B cell (primary cell): ENCODE measurements at regions not wholly inside any gene's neighbourhood (a gene's known extent, or its start where the extent isn't known, plus 50 kb on each side); places are given as distances from the start of the nearest gene placed in this dataset.

Experiments used
- ATAC-seq: fragments of 200-7000 bp; cut with Tn5 transposase; one replicate; pipeline ENCODE4 v1.10.0; 2021; ENCODE audit warnings: low read depth, mild to moderate bottlenecking, moderate number of reproducible peaks, moderate library complexity
- CTCF ChIA-PET: fragments of 350-600 bp; sonication (Branson Sonifier 250); formaldehyde crosslinking; loops from one replicate; lab custom pipeline; 2021; ENCODE audit warnings: antibody characterized with exemption, inconsistent platforms; lab: Charles Lee
- POLR2A ChIA-PET: fragments of 350-600 bp; sonication (Branson Sonifier 250); formaldehyde crosslinking; loops from one replicate; lab custom pipeline; 2021; ENCODE audit warnings: antibody characterized with exemption; lab: Charles Lee
- DNase-seq: peaks from one replicate; pipeline ENCODE4 v3.0.0; 2013
- H2AFZ ChIP-seq: 2 replicates; pipeline ENCODE4 v1.6.1; 2012; ENCODE audit warnings: mild to moderate bottlenecking, low read depth, low read length; ENCODE audit not compliant: insufficient read depth, poor library complexity, severe bottlenecking
- H3K27ac ChIP-seq, 2 donors: 1 replicate in 1 of 2; 2 replicates in 1 of 2; pipeline ENCODE4 v1.5.1; 2012 to 2013; ENCODE audit warnings: low read length in 2 of 2, mild to moderate bottlenecking in 2 of 2, moderate library complexity in 1 of 2
- H3K27me3 ChIP-seq, 4 experiments: fragments of 200-600 bp in 1 of 4; sonication (generic) in 1 of 4; replicated peaks in 1 of 4; 1 replicate in 2 of 4; 2 replicates in 2 of 4; pipeline versions ENCODE4 v1.6.1 to v1.7.0; 2013 to 2016; ENCODE audit warnings: low read length in 3 of 4, mild to moderate bottlenecking in 2 of 4, mixed read lengths in 1 of 4, moderate library complexity in 1 of 4; ENCODE audit not compliant: insufficient read depth in 4 of 4, control insufficient read depth in 3 of 4; ENCODE audit errors: control extremely low read depth in 1 of 4
- H3K36me3 ChIP-seq, 2 experiments: replicated peaks in 1 of 2; 1 replicate in 1 of 2; 2 replicates in 1 of 2; pipeline versions ENCODE4 v1.6.1 to v1.7.1; 2013; ENCODE audit warnings: low read length in 1 of 2; ENCODE audit not compliant: insufficient read depth in 2 of 2, control insufficient read depth in 1 of 2; ENCODE audit errors: control extremely low read depth in 1 of 2, extremely low read depth in 1 of 2
- H3K4me1 ChIP-seq, 2 donors: fragments of 200-600 bp in 1 of 2; sonication (generic) in 1 of 2; 1 replicate in 1 of 2; 2 replicates in 1 of 2; pipeline versions ENCODE4 v1.5.1 to v1.6.1; 2013 to 2017; ENCODE audit warnings: low read length in 2 of 2; ENCODE audit not compliant: control insufficient read depth in 2 of 2, insufficient read depth in 2 of 2
- H3K4me2 ChIP-seq: replicated peaks from 2 replicates; pipeline ENCODE3; 2012; ENCODE audit warnings: mild to moderate bottlenecking, low read depth, low read length; ENCODE audit not compliant: poor library complexity, severe bottlenecking
- H3K4me3 ChIP-seq, 5 experiments: fragments of 200-600 bp in 1 of 5; sonication (generic) in 1 of 5; 1 replicate in 3 of 5; 2 replicates in 2 of 5; pipeline versions ENCODE4 v1.5.1 to v1.7.0; 2011 to 2016; ENCODE audit warnings: low read length in 4 of 5, mild to moderate bottlenecking in 4 of 5, low read depth in 2 of 5, control low read depth in 1 of 5, moderate library complexity in 1 of 5; ENCODE audit not compliant: insufficient read depth in 1 of 5; ENCODE audit errors: control extremely low read depth in 1 of 5, extremely low read depth in 1 of 5
- H3K79me2 ChIP-seq: fragments of 200-600 bp; sonication (generic); one replicate; pipeline ENCODE4 v1.6.0; 2016; ENCODE audit warnings: low read length; ENCODE audit not compliant: control insufficient read depth, insufficient read depth
- H3K9ac ChIP-seq: fragments of 200-600 bp; sonication (generic); 2 replicates; pipeline ENCODE4 v1.6.1; 2017; ENCODE audit warnings: mild to moderate bottlenecking, low read length, moderate library complexity
- H3K9me3 ChIP-seq, 3 donors: one replicate each; pipeline versions ENCODE4 v1.6.1 to v1.7.1; 2013; ENCODE audit warnings: low read length in 2 of 3; ENCODE audit not compliant: control insufficient read depth in 2 of 3, insufficient read depth in 1 of 3; ENCODE audit errors: control extremely low read depth in 1 of 3
- H4K20me1 ChIP-seq: 2 replicates; pipeline ENCODE4 v1.6.0; 2012; ENCODE audit warnings: mild to moderate bottlenecking, low read length; ENCODE audit not compliant: insufficient read depth, control insufficient read depth, poor library complexity, severe bottlenecking
- H3K27ac Mint-ChIP-seq: one replicate; pipeline ENCODE4 v1.8.0; 2021; ENCODE audit warnings: mixed read lengths
- H3K27me3 Mint-ChIP-seq: one replicate; pipeline ENCODE4 v1.8.0; 2021; ENCODE audit warnings: mixed read lengths
- H3K4me1 Mint-ChIP-seq: one replicate; pipeline ENCODE4 v1.8.0; 2021; ENCODE audit warnings: mixed read lengths
- H3K4me3 Mint-ChIP-seq: one replicate; pipeline ENCODE4 v1.8.0; 2021; ENCODE audit warnings: mixed read lengths
- H3K9me3 Mint-ChIP-seq: one replicate; pipeline ENCODE4 v1.8.0; 2022; ENCODE audit warnings: mixed read lengths; ENCODE audit not compliant: insufficient read depth
- EZH2 ChIP-seq: IDR thresholded peaks from 2 replicates; pipeline ENCODE4 v1.6.1; 2012; ENCODE audit warnings: borderline replicate concordance, low read depth, mild to moderate bottlenecking, moderate library complexity, low read length; ENCODE audit not compliant: insufficient read depth, poor library complexity, severe bottlenecking
- WGBS: methylation state at CpG from one replicate; pipeline ENCODE4 v1.1.5; 2013; ENCODE audit warnings: missing lambda C conversion rate; ENCODE audit not compliant: insufficient coverage; 5-methylcytosine and 5-hydroxymethylcytosine counted together
- intact Hi-C: fragments of 100-400 bp; cut with micrococcal nuclease; formaldehyde crosslinking; loops from one replicate; pipeline ENCODE4 v1.10.0; 2022
- TF ChIP-seq, protein P1 (sequence below): fragments of 200-600 bp; IDR thresholded peaks from one replicate; pipeline ENCODE4 v1.8.0; 2022; ENCODE audit warnings: antibody characterized with exemption, mild to moderate bottlenecking

DNA sequence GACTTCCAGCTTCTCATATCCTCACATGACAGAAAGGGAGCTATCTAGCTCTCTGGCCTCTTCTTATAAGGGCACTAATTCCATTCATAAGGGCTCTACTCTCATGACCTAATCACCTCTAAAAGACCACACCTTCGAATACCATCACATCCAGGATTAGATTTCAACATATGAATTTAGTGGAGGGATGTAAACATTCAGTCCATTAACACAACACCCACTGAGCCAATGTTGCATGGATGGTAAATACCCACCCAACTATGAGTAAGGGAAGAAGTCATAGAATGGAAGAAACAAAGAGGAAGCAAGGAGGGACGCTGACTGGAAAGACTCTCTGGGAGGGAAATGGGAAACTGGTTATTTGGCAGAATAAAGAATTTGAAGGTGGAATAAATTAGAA is 112.6 kb upstream of the CCDC112 start:
- no peak for ATAC-seq
- H3K9me3 Mint-ChIP-seq: no peaks in the 10 kb centered on the region

GRCh38 chr5:115402822-115403577 is 106.5 kb upstream of the CCDC112 start:
- Histone ChIP-seq H3K36me3 (no peaks in the 10 kb centered on the region), H3K4me3 (no peak overlapping the region), H3K4me2 (no peak overlapping the region), H3K9me3 (no peaks in the 10 kb centered on the region), H3K9ac (no peak overlapping the region), H3K4me1 (no peaks in the 10 kb centered on the region), H3K27ac (no peak overlapping the region), H2AFZ (no peak overlapping the region), H3K79me2 (no peaks in the 10 kb centered on the region), H4K20me1 (no peaks in the 10 kb centered on the region), H3K27me3 (no peaks in the 10 kb centered on the region)
- ChIA-PET POLR2A (no interaction called here), CTCF (no interaction called here)
- ATAC-seq (no peak), DNase-seq (no peak)
- TF ChIP-seq, protein P1, sequence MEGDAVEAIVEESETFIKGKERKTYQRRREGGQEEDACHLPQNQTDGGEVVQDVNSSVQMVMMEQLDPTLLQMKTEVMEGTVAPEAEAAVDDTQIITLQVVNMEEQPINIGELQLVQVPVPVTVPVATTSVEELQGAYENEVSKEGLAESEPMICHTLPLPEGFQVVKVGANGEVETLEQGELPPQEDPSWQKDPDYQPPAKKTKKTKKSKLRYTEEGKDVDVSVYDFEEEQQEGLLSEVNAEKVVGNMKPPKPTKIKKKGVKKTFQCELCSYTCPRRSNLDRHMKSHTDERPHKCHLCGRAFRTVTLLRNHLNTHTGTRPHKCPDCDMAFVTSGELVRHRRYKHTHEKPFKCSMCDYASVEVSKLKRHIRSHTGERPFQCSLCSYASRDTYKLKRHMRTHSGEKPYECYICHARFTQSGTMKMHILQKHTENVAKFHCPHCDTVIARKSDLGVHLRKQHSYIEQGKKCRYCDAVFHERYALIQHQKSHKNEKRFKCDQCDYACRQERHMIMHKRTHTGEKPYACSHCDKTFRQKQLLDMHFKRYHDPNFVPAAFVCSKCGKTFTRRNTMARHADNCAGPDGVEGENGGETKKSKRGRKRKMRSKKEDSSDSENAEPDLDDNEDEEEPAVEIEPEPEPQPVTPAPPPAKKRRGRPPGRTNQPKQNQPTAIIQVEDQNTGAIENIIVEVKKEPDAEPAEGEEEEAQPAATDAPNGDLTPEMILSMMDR: no peak
- TF ChIP-seq EZH2: no peak
- H3K27me3 Mint-ChIP-seq: peaks cover 7% of the 10 kb centered on the region
- H3K4me3 Mint-ChIP-seq: no peak overlapping the region
- intact Hi-C loops: no loop called here
- no peaks in the 10 kb centered on the region for H3K4me1 Mint-ChIP-seq
- WGBS: 86% methylated on average over 1 of the region's 1 CpG
- H3K27ac Mint-ChIP-seq: no peak overlapping the region
- H3K9me3 Mint-ChIP-seq: peaks cover 5% of the 10 kb centered on the region

More for the DNA sequence above, 112.6 kb upstream of the CCDC112 start:
- H4K20me1 ChIP-seq: no peaks in the 10 kb centered on the region
- H2AFZ ChIP-seq: no peak overlapping the region
- Mint-ChIP-seq H3K27ac (no peak overlapping the region), H3K4me1 (peaks cover 1% of the 10 kb centered on the region), H3K27me3 (peaks cover 11% of the 10 kb centered on the region), H3K4me3 (no peak overlapping the region)
- CTCF ChIA-PET: no interaction called here
- no peaks in the 10 kb centered on the region for H3K36me3 ChIP-seq
- POLR2A ChIA-PET: no interaction called here
- intact Hi-C loops: no loop called here
- H3K27me3 ChIP-seq: peaks cover 0 to 7% (median 0%) of the 10 kb centered on the region in 4 experiments
- no peak for TF ChIP-seq EZH2
- TF ChIP-seq, protein P1: no peak
- no CpG with 5 or more reads among the region's 2 CpGs for WGBS
- no peak for DNase-seq
- H3K4me3 ChIP-seq: no peak overlapping the region
- no peak overlapping the region for H3K4me2 ChIP-seq
- H3K79me2 ChIP-seq: no peaks in the 10 kb centered on the region
- no peak overlapping the region for H3K9ac ChIP-seq
- H3K27ac ChIP-seq: no peak overlapping the region
- no peaks in the 10 kb centered on the region for H3K4me1 ChIP-seq
- no peaks in the 10 kb centered on the region for H3K9me3 ChIP-seq
